ENCODE measurements at regions not wholly inside any gene's neighbourhood (a gene's known extent, or its start where the extent isn't known, plus 50 kb on each side); places are given as distances from the start of the nearest gene placed in this dataset.

DNA sequence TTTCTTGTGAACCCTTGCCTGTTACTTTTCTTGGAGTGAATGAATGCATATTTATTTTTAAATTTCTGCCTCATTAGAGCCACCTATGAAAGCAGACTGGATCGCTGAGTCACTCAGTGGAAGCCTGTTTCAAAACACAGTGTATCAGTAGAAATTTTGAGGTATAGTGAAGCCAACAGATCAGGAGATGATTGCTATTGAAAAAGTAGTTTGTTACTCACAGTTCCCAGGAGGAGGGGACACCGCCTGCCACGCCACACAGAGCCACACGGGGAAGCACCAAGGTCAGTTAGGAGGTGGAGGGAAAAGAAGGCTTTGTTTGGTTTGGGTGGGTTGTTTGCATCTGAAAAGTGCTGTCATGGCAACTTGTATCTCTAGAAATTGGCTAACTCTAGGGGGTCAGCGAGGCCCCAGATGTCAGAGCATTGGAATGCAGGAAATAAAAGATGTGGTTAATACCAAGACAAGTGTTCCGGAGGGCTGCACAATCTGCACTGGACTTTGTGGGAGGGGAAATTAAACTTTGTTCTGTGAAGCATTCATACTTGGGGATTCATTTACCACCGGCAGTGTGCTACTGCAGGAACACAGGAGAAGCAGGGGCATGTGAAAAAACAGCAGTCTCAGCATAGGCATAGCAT lies 106.4 kb upstream of the SDK1 start:
- DNase-seq (ENCODE audit: low read depth in 2 of 2): no peak

GRCh38 chr7:3195160-3195559 lies 105.9 kb upstream of the SDK1 start:
- DNase-seq (ENCODE audit: low read depth in 2 of 2): no peak

GRCh38 chr7:3196629-3197400 lies 104.2 kb upstream of the SDK1 start:
- DNase-seq (ENCODE audit: low read depth in 2 of 2): no peak

DNA sequence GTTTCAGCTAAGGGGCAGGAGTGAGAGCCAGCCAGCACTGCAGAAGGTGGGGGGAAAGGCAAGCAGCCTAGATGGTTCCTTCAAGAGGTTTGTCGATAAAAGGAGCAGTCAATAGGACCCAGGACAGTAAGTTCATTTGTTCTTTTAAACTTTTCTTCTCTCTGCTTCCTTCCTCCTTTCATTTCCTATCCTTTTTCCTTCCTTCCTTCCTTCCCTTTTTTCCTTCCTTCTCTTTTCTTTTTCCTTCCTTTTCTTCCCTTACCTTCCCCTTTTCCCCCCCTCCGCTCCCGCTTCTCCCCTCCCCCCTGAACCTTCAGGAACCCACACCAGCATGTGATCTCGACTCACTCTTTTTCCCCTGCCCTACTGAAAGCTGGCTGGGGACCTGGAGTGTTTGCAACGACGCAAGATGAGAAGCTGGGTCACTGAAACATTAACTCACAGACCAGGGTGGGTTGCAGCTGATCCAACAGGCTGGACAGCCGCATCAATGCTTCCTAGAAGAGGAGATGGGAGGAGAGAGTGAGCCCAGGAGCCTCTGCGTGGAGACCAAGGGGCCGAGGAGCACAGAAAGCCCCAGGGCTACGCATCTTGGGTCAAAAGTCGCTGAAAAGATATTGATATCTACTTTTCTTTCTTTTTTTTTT lies 103.4 kb upstream of the SDK1 start:
- DNase-seq (ENCODE audit: low read depth in 2 of 2): no peak

DNA sequence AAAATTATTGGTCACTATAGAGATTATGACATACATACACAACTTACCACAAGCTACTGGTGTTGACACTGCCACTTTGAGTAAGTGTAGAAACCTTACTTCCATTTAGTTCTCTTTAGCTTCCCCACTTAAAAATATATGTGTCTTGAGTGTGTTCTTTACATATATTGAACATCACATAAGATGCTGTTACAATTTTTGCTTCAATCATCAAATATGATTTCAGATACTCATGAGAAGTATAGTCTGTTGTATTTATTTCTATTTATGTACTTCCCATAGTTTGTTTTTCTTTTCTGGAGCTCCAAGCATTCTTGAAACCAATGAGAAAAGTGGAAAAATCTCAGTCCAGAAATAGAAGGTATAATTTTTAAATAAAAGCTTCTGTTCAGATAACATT lies 102.7 kb upstream of the SDK1 start:
- no peak for DNase-seq (ENCODE audit: low read depth in 2 of 2)

GRCh38 chr7:3200504-3200903 lies 100.5 kb upstream of the SDK1 start:
- no peak for DNase-seq (ENCODE audit: low read depth in 2 of 2)

DNA sequence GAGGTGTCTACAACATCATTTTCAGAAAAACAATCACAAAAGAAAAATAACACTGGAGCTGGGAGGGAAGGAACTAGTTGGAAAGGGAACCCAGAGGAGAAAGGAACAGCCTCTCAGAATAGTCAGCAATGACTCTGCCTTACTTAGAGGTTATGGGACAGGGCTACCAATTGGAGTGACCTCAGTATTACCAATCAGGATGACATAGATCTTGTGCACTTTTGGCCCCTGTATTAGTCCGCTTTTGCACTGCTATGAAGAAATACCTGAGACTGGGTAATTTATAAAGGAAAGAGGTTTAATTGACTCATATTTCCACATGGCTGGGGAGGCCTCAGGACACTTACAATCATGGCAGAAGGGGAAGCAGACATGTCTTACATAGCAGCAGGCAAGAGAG lies 99.7 kb upstream of the SDK1 start:
- DNase-seq (ENCODE audit: low read depth in 2 of 2): no peak

DNA sequence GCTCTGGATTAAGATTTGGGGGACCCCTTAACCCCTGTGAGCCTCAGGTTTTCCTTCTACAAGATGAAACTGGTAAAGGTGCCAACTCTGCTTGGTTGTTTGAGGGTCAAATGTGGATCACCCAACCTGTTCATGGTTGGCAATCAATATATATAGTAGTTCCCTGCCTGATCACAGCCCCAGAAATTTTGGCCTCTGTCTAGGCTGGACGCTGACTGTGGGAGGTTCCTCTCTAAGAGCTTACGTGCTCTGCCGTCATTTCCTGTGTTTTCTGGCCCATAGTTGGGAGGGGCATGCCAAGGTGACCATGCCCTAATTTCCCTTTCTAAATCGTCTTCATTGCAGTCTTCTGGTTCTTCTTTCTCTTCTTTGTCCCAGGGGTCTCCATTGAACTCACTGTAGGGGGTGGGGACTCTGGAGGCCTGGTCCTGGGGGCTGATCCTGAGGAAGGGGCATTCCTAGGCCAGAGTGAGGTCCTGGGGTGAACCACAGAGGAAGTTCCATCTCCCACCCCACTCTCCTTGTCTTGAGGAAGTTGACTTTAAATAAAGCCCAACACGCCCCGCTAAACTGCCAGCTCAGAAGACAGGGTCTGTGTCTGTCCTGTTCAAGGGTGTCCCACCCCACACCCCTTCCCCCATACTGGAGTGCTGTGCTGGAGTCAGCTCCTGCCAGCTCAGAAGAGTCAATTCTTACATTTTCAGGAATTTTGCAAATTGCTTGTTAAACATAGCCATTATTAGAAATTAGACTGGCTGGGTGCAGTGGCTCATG lies 98.9 kb upstream of the SDK1 start:
- no peak for DNase-seq (ENCODE audit: low read depth in 2 of 2)

DNA sequence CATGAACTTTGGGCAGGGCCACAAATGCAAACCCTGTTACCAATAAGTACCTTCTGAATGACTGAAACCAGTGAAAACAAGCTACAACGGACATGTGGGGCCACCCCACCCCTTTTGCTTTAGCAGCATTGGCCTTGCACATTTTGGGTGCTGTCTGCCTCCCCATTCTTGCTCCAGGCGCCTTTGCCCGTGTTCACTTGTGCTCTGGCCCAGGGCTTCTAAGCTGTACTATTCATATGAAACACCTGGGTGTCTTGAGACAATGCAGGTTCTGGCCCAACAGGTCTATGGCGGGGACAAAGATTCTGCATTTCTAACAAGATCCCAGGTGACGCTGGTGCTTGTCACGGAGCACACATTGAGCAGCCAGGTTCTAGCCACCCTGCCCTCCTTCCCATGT lies 96.5 kb upstream of the SDK1 start:
- DNase-seq (ENCODE audit: low read depth in 2 of 2): no peak

DNA sequence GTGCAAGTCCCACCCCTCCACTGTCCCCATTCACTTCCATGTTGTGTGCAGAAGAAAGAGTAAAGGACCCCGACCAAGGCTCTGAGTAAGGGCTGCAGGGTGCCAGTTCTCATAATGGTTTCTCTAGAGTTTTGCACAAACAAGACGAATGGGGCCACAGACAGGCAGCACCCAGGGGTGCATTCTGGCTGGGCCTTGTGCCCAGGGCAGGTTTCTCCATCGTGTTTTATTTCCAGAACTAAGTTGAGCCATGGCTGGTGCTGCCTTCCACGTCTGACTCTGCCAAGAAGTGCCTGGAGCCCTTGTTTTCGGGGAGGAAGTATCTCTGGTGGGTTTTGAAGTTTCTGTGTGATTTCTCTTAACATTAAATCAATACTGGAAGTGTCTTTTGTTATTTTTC lies 95.0 kb upstream of the SDK1 start:
- no peak for DNase-seq (ENCODE audit: low read depth in 2 of 2)

GRCh38 chr7:3206771-3207191 lies 94.3 kb upstream of the SDK1 start:
- DNase-seq (ENCODE audit: low read depth in 2 of 2): no peak

- no peak for DNase-seq (ENCODE audit: low read depth in 2 of 2)
These were observed 93.6 kb upstream of the SDK1 start for GRCh38 chr7:3207387-3207902.

GRCh38 chr7:3210531-3210930 lies 90.5 kb upstream of the SDK1 start:
- DNase-seq (ENCODE audit: low read depth in 2 of 2): no peak

- DNase-seq (ENCODE audit: low read depth in 2 of 2): no peak
These were observed 87.0 kb upstream of the SDK1 start for GRCh38 chr7:3214090-3214413.

DNA sequence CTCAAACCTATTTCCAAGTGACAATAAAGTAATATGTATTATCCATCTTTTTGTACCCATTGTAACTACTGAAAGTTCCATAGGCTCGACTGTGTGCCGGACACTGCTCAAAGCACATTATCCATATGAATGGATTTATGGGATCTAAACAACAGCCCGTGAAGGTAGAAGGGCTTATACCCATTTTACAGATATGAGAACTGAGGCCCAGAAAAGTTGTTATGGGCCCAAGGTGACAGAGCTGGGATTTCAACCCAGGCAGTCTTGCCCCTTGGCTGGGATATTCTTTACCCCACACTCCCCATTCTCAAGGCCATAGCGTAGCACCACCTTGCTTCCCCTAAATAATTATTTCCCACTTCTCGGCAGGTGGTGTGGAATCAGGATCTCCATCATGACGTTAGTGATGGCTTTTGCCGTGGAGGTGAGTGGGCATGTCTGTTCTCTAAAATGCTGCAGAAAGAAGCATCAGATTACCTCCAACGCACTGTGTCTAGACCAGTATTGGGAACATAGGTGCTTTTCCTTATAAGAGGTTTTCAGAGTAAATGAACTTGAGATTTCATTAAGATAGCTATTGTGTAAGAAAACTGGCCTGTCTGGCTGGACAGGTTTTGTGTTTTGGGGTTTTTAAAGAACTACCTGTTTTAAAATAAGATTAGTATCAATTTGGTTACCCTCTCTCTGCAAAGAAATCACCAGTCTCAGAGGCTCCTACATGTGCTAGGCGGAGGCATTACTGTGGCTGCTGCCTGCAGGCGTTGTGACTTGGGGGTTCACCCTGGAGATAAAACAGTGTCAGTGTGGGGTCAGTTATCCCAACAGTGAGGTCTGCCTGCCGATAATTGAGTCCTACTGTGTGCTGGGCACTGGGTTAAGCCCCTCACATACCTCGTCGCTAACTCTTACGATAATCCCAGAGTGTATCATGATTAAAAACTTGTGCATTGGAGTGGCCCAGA lies 85.1 kb upstream of the SDK1 start:
- DNase-seq (ENCODE audit: low read depth in 2 of 2): no peak

GRCh38 chr7:3217166-3217565 lies 83.9 kb upstream of the SDK1 start:
- DNase-seq (ENCODE audit: low read depth in 2 of 2): no peak

- DNase-seq (ENCODE audit: low read depth in 2 of 2): no peak
These were observed 82.4 kb upstream of the SDK1 start for GRCh38 chr7:3218411-3219225.

- DNase-seq (ENCODE audit: low read depth in 2 of 2): no peak
These were observed 71.1 kb upstream of the SDK1 start for GRCh38 chr7:3229904-3230470.

DNA sequence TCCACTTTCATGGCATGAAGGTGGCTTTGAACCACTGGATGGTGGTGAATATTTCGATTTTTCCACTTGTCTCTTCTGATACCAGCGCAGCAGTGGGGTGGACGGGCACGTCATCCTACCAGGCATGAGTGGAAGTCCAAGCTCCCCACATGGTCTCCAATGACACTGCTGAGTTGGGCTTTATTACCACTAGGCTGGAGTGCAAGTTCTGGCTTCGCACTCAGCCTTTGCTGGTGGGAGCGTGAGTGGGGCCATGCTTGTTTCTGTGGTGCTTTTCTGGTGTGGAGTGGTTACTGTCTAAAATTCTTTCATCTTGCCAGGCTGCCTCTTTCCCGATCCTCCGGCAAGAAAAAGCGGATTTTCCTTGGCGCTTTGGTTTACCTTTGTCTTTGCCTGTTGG lies 70.1 kb upstream of the SDK1 start:
- DNase-seq (ENCODE audit: low read depth in 2 of 2): no peak

DNA sequence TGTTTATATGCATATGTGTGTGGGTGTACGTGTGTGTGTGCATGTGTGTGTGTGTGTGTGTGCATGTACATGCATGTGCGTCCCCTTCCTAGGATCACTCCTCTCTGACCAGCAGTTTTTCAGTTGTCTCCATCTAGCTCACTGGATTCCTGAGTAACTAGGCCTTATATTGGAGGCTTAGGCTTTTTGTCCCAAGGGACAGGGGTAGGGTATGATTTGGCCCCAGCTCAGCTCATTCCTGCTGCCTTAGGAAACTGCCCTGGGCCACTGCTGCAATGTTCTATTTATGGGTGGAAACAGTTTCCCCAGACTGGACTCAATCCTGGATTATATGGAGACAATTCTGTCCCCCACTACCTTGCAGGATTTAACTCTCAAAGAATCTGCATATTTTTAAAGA lies 68.8 kb upstream of the SDK1 start:
- no peak for DNase-seq (ENCODE audit: low read depth in 2 of 2)
